ENCODE measurements at regions not wholly inside any gene's neighbourhood (a gene's known extent, or its start where the extent isn't known, plus 50 kb on each side); places are given as distances from the start of the nearest gene placed in this dataset.

DNA sequence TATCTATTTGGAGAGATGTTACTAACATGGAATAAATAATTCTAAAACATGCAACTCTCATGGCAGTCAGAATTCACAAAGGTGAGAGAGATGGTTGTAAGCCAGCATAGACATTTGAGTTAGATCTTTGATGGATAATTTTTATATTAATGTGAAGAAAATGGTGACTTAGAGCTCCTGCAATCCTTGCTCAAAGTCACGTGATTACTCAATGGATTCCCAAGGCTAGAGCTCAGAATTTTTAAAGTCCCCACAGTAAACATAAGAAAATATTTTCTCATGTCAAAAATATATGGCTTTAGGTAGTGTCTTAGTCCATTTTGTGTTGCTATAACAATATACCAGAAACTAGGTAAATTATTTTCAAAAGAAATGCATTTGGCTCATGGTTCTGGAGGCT is 281.5 kb upstream of the PRKD1 start:
- H3K4me3 ChIP-seq (ENCODE audit: low read length), result no peak overlapping the region
- TF ChIP-seq EZH2phosphoT487 (IDR thresholded peaks at IDR 0.05; ENCODE audit: low read depth), result no peak
- TF ChIP-seq, protein P1, sequence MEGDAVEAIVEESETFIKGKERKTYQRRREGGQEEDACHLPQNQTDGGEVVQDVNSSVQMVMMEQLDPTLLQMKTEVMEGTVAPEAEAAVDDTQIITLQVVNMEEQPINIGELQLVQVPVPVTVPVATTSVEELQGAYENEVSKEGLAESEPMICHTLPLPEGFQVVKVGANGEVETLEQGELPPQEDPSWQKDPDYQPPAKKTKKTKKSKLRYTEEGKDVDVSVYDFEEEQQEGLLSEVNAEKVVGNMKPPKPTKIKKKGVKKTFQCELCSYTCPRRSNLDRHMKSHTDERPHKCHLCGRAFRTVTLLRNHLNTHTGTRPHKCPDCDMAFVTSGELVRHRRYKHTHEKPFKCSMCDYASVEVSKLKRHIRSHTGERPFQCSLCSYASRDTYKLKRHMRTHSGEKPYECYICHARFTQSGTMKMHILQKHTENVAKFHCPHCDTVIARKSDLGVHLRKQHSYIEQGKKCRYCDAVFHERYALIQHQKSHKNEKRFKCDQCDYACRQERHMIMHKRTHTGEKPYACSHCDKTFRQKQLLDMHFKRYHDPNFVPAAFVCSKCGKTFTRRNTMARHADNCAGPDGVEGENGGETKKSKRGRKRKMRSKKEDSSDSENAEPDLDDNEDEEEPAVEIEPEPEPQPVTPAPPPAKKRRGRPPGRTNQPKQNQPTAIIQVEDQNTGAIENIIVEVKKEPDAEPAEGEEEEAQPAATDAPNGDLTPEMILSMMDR (IDR thresholded peaks at IDR 0.05; ENCODE audit: low read depth, low read length), result no peak
- H4K20me1 ChIP-seq (ENCODE audit: insufficient read depth, low read length), result no peaks in the 10 kb centered on the region

DNA sequence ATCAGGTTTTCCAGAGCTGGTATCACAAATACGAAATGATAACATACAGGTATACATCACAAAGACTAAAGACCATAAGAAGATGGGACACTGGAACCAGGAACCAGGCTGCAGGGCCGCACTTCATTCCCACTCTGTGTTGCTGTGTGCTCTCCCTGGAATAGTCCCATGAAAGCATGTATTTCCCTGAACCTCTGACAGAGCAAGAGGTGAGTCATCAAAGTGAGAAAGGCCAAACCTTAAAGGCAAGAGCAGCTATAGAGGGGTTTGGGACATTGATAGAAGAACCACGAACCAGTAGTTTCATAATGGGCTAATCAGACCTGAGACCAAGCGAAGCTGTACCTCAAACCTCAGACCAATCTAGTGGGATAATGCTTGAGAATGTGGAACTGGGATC is 283.0 kb upstream of the PRKD1 start:
- H3K79me2 ChIP-seq (ENCODE audit: low read length), result no peaks in the 10 kb centered on the region
- no peak for TF ChIP-seq EZH2phosphoT487 (IDR thresholded peaks at IDR 0.05; ENCODE audit: low read depth)
- TF ChIP-seq, protein P1 (IDR thresholded peaks at IDR 0.05; ENCODE audit: low read depth, low read length), result no peak

More for the DNA sequence above, 281.5 kb upstream of the PRKD1 start:
- Histone ChIP-seq H2AFZ (ENCODE audit: low read depth, low read length) (no peak overlapping the region), H3K9me3 (ENCODE audit: insufficient read depth, low read length) (no peaks in the 10 kb centered on the region), H3K27ac (ENCODE audit: low read length) (no peak overlapping the region), H3K9ac (ENCODE audit: low read length) (no peak overlapping the region), H3K4me1 (ENCODE audit: low read length) (no peaks in the 10 kb centered on the region), H3K27me3 (ENCODE audit: low read depth, low read length) (no peaks in the 10 kb centered on the region), H3K4me2 (ENCODE audit: low read length) (no peak overlapping the region), H3K79me2 (ENCODE audit: low read length) (no peaks in the 10 kb centered on the region), H3K36me3 (replicated peaks; ENCODE audit: low read depth, low read length) (no peaks in the 10 kb centered on the region)

DNA sequence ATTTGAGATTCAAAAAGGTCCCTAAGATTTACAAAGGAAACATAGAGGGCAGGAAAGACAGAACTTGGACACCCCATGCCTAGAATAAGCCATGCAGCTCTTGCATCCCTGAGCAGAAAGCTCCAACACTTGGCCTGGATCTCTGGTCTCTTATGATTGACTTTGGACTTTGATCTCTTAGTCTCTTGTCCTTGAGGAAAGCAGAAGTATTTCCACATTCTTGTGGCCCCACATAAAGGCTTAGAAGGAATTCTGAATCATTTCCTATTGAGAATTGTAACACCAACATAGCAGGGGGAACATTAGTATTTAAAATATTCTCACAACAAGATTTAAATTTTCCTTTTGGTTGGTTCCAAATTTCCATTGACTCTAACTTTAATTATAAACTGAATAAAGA is 283.7 kb upstream of the PRKD1 start:
- Histone ChIP-seq H3K4me1 (ENCODE audit: low read length) (no peaks in the 10 kb centered on the region), H2AFZ (ENCODE audit: low read depth, low read length) (no peak overlapping the region), H3K4me3 (ENCODE audit: low read length) (no peak overlapping the region), H4K20me1 (ENCODE audit: insufficient read depth, low read length) (no peaks in the 10 kb centered on the region), H3K9ac (ENCODE audit: low read length) (no peak overlapping the region), H3K27me3 (ENCODE audit: low read depth, low read length) (no peaks in the 10 kb centered on the region), H3K36me3 (replicated peaks; ENCODE audit: low read depth, low read length) (no peaks in the 10 kb centered on the region), H3K4me2 (ENCODE audit: low read length) (no peak overlapping the region), H3K27ac (ENCODE audit: low read length) (no peak overlapping the region), H3K79me2 (ENCODE audit: low read length) (no peaks in the 10 kb centered on the region), H3K9me3 (ENCODE audit: insufficient read depth, low read length) (no peaks in the 10 kb centered on the region)
- TF ChIP-seq, protein P1 (IDR thresholded peaks at IDR 0.05; ENCODE audit: low read depth, low read length), result no peak
- TF ChIP-seq EZH2phosphoT487 (IDR thresholded peaks at IDR 0.05; ENCODE audit: low read depth), result no peak

More for the DNA sequence above, 283.0 kb upstream of the PRKD1 start:
- Histone ChIP-seq H2AFZ (ENCODE audit: low read depth, low read length) (no peak overlapping the region), H4K20me1 (ENCODE audit: insufficient read depth, low read length) (no peaks in the 10 kb centered on the region), H3K36me3 (replicated peaks; ENCODE audit: low read depth, low read length) (no peaks in the 10 kb centered on the region), H3K4me3 (ENCODE audit: low read length) (no peak overlapping the region), H3K9me3 (ENCODE audit: insufficient read depth, low read length) (no peaks in the 10 kb centered on the region), H3K27ac (ENCODE audit: low read length) (no peak overlapping the region), H3K27me3 (ENCODE audit: low read depth, low read length) (no peaks in the 10 kb centered on the region), H3K9ac (ENCODE audit: low read length) (no peak overlapping the region), H3K4me2 (ENCODE audit: low read length) (no peak overlapping the region), H3K4me1 (ENCODE audit: low read length) (no peaks in the 10 kb centered on the region)

DNA sequence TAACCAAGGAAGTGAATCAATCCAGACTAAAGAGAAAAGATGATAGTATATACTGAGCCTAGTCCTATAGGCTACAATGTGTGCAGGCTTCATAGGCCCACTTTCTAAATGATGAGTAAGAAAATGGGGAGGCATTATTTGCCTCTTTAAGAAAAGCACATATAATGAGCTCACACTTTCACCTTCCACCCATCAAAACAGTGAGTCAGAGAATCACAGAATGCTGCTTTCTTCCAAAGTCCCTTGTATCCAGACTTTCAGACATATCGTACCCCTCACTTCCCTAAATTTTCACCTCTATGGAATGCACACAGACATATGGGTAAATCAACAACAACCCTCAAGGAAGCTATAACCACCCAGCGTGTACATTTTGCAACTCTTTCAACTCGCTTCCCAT is 286.4 kb upstream of the PRKD1 start:
- Histone ChIP-seq H3K27ac (ENCODE audit: low read length) (no peak overlapping the region), H3K4me2 (ENCODE audit: low read length) (no peak overlapping the region), H4K20me1 (ENCODE audit: insufficient read depth, low read length) (no peaks in the 10 kb centered on the region), H3K4me1 (ENCODE audit: low read length) (no peaks in the 10 kb centered on the region), H3K36me3 (replicated peaks; ENCODE audit: low read depth, low read length) (no peaks in the 10 kb centered on the region), H3K79me2 (ENCODE audit: low read length) (no peaks in the 10 kb centered on the region), H3K27me3 (ENCODE audit: low read depth, low read length) (no peaks in the 10 kb centered on the region), H2AFZ (ENCODE audit: low read depth, low read length) (no peak overlapping the region), H3K9ac (ENCODE audit: low read length) (no peak overlapping the region), H3K9me3 (ENCODE audit: insufficient read depth, low read length) (no peaks in the 10 kb centered on the region), H3K4me3 (ENCODE audit: low read length) (no peak overlapping the region)
- no peak for TF ChIP-seq EZH2phosphoT487 (IDR thresholded peaks at IDR 0.05; ENCODE audit: low read depth)
- TF ChIP-seq, protein P1 (IDR thresholded peaks at IDR 0.05; ENCODE audit: low read depth, low read length), result no peak

Measured in OCI-LY3 (cell line).